UCSD-AML1 (cell line): ENCODE measurements at regions not wholly inside any gene's neighbourhood (a gene's known extent, or its start where the extent isn't known, plus 50 kb on each side); places are given as distances from the start of the nearest gene placed in this dataset.
"Not testable (repeated sequence)": the region's sequence is repeated elsewhere in the genome, so short reads cannot be mapped to it uniquely, and the experiment has no call there.

ENCODE experiments used
- DNase-seq: peaks from one replicate; lab custom pipeline; 2025; ENCODE audit not compliant: unreplicated experiment; lab: John Stamatoyannopoulos, UW

DNA sequence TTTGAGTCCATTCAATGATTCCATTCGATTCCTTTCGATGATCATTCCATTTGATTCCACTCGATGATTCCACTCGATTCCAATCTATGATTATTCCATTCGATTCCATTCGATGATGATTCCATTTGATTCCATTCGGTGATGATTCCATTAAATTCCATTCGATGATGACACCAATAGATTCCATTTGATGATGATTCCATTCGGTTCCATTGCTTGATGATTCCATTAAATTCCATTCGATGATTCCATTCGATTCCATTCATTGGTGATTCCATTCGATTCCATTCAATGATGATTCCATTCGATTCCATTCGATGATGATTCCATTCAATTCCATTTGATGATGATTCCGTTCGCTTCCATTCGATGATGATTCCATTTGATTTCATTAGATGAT lies 1104.1 kb downstream of the RPIA start:
- not testable (repeated sequence) for DNase-seq

DNA sequence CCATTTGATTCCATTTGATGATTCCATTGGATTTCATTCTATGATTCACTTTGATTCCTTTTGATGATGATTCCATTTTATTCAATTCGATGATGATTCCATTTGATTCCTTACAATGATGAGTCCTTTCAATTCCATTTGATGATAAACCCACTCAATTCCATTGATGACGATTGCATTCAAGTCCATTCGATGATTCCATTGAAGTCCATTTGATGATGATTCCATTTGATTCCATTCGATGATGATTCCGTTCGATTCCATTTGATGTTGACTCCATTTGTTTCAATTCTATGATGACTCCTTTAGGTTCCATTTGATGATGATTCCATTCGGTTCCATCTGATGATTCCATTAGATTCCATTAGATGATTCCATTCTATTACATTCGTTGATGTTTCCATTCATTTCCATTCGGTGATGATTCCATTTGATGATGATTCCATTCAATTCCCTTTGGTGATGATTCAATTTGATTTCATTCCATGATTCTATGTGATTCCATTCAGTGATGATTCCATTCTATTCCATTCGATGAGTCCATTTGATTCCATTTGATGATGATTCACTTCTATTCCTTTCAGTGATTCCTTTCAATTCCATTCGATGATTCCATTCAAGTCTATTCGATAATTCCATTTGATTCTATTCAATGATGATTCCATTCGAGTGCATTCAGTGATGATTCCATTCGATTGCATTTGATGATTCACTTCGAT lies 1106.0 kb downstream of the RPIA start:
- DNase-seq = no peak

DNA sequence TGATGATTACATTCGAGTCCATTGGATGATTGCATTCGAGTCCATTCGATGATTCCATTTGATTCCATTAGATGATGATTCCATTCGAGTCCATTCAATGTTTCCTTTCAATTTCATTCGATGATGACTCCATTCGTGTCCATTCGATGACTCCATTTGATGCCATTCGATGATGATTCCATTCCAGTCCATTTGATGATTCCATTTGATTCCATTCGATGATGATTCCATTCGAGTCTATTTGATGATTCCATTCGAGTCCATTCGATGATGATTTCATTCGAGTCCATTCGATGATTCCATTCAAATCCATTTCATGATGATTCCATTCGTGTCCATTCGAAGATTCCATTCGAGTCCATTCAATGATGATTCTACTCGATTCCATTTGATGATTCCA lies 1109.7 kb downstream of the RPIA start:
- not testable (repeated sequence) for DNase-seq

DNA sequence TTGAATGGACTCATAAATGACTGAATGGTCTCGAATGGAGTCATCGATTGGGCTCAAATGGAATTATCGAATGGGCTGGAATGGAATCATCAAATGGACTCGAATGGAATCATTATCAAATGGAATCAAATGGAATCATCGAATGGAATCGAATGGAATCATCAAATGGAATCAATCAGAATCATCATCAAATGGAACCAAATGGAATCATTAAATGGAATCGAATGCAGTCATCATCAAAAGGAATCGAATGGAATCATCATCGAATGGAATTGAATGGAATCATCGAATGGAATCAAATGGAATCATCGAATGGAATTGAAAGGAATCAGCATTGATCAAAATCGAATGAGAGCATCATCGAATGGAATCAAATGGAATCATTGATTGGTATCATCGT lies 1114.9 kb downstream of the RPIA start:
- not testable (repeated sequence) for DNase-seq

DNA sequence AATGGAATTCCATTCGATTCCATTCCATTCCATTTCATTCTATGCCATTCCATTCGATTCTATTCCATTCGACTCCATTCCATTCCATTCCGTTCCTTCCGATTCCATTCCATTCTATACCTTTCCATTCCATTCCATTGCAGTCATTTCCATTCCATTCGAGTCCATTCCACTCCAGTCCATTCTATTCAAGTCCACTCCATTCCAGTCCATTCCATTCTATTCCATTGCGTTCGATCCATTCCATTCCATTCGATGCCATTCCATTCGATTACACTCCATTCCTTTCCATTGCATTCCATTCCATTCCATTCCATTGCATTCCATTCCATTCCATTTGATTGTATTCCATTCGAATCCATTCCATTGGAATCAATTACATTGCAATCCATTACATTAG lies 1119.8 kb downstream of the RPIA start:
- no peak for DNase-seq

DNA sequence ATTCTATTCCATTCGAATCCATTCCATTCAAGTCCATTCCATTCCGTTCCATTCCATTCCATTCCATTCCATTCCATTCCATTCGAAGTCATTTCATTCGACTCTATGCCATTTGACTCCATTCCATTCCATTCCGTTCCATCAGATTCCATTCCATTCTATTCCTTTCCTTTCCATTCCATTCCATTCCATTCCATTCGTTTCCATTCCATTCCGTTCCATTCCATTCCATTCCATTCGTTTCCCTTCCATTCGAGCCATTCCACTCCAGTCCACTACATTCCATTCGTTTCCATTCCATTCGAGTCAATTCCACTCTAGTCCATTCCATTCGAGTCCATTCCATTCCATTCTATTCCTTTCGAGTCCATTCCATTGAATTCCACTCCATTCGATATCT lies 1120.4 kb downstream of the RPIA start:
- not testable (repeated sequence) for DNase-seq

DNA sequence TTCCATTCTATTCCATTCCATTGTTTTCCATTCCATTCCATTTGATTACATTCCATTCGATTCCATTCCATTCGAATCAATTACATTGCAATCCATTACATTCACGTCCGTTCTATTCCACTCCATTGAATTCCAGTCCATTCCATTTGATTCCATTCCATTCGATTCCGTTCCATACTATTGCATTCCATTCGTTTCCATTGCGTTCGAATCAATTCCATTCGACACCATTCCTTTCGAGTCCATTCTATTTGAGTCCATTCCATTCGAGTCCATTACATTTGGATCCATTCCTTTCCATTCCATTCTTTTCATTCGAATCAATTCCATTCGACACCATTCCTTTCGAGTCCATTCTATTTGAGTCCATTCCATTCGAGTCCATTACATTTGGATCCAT lies 1122.9 kb downstream of the RPIA start:
- DNase-seq = not testable (repeated sequence)

DNA sequence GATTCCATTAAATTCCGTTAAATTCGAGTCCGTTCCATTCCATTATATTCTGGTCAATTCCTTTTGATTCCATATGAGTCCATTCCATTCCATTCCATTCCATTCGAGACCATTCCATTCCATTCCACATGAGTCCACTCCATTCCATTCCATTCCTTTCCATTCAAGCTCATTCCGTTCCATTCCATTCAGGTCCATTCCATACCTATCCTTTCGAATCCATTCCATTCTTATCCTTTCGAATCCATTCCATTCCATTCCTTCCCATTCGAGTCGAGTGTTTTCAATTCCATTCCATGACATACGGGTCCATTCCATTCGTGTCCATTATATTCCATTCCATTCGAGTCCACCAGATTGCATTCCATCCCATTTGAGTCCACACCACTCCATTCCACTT lies 1127.4 kb downstream of the RPIA start:
- no peak for DNase-seq

DNA sequence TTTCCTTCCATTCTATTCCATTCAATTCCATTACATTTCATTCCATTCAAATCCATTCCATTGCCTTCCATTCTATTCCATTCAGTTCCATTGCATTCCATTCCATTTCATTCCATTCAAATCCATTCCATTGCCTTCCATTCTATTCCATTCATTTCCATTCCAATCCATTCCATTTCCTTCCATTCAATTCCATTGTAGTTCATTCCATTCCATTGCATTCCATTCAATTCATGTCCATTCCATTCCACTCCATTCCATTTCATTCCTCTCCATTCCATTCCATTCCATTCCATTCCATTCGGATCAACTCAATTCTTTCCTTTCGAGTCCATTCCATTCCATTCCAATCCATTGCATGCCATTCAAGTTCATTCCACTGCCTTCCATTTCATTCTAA lies 1128.3 kb downstream of the RPIA start:
- no peak for DNase-seq

DNA sequence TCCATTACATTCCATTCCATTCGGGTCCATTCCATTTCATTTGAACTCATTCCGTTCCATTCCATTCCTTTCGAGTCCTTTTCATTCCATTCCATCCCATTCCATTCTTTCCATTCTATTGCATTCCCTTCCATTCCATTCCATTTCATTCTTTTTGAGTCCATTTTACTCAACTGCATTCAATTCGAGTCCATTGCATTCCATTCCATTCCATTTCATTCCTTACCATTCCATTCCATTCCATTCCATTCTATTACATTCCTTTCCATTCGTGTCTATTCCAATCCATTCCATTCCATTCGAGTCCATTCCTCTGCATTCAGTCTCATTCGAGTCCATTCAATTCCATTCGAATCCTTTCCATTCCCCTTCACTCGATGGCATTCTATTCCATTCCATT lies 1128.8 kb downstream of the RPIA start:
- DNase-seq = no peak

DNA sequence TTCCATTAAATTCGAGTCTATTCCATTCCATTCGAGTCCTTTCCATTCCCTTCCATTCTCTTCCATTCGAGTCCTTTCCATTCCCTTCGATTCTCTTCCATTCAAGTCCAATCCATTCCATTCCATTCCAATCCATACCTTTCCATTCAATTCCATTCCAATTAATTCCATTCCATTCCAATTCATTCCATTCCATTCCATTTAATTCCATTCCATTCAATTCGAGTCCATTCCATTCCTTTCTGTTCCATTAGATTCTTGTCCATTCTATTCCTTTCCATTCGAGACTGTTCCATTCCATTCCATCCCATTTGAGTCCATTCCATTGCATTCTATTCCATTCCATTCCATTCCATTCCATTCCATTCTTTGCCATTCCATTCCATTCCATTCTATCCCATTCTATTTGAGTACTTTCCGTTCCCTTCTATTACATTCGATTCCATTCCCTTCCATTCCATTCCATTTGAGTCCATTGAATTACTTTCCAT lies 1130.0 kb downstream of the RPIA start:
- DNase-seq = no peak

DNA sequence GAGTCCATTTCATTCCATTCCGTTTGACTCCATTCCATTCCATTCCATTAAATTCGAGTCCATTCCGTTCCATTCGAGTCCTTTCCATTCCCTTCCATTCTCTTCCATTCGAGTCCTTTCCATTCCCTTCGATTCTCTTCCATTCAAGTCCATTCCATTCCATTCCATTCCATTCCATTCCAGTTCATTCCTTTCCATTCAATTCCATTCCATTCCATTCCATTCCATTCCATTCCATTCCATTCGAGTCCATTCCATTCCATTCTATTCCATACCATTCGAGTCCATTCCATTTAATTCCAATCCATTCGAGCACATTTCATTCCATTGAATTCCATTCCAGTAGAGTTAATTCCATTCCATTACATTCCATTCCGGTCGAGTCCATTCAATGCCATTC lies 1130.9 kb downstream of the RPIA start:
- not testable (repeated sequence) for DNase-seq

DNA sequence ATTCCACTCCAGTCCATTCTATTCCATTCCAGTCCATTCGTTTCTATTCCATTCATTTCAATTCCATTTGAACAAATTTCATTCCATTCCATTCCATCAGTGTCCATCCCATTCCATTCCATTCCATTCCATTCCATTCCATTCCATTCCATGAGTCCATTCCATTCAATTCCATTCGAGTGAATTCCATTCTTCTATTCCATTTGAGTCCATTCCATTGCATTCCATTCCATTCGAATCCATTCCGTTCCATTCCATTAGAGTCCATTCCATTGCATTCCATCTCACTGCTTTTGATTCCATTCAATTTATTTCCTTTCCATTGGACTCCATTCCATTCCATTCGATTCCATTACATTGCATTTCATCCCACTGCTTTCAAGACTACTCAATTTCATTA lies 1132.1 kb downstream of the RPIA start:
- DNase-seq = no peak

DNA sequence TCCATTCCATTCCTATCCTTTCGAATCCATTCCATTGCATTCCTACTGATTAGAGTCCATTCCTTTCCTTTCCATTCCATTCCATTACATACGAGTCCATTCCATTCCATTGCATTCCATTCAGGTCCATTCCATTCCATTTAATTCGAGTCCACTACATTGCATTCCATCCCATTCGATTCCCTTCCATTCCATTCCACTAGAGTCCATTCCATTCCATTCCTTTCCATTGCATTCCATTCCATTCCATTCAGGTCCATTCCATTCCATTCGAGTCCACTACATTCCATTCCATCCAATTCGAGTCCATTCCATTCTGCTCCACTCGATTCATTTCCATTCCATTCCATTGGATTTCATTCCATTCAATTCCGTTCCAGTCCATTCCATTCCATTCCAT lies 1133.6 kb downstream of the RPIA start:
- DNase-seq = no peak

DNA sequence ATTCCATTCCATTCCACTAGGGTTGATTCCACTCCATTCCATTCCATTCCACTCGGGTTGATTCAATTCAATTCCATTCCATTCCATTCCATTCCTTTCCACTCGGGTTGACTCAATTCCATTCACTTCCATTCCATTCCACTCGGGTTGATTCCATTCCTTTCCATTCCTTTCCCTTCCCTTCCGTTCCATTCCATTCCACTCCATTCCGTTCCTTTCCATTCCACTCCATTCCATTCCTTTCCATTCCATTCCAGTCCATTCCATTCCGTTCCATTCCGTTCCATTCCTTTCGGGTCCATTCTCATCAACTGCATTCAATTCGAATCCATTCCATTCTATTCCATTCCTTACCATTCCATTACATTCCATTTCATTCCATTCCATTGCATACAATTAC lies 1135.3 kb downstream of the RPIA start:
- not testable (repeated sequence) for DNase-seq

DNA sequence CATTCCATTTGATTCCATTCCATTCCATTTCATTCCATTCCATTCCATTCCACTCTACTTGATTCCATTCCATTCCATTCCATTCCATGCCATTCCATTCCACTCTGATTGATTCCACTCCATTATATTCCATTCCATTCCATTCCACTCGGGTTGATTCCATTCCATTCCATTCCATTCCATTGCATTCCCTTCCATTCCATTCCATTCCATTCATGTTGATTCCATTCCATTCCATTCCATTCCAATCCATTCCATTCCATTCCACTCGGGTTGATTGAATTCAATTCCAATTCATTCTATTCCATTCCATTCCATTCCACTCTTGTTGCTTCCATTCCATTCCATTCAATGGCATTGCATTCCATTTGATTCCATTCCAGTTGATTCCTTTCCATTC lies 1136.4 kb downstream of the RPIA start:
- not testable (repeated sequence) for DNase-seq

DNA sequence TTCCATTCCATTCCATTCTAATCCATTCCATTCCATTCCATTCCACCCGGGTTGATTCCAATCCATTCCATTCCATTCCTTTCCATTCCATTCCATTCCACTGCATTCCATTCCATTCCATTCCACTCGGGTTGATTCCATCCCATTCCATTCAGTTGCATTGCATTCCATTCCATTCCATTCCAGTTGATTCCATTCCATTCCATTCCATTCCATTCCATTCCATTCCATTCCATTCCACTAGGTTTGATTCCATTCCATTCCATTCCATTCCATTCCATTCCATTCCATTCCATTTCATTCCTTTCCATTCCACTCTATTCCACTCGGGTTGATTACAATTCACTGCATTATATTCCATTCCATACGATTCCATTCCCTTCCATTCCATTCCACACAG lies 1136.9 kb downstream of the RPIA start:
- not testable (repeated sequence) for DNase-seq

DNA sequence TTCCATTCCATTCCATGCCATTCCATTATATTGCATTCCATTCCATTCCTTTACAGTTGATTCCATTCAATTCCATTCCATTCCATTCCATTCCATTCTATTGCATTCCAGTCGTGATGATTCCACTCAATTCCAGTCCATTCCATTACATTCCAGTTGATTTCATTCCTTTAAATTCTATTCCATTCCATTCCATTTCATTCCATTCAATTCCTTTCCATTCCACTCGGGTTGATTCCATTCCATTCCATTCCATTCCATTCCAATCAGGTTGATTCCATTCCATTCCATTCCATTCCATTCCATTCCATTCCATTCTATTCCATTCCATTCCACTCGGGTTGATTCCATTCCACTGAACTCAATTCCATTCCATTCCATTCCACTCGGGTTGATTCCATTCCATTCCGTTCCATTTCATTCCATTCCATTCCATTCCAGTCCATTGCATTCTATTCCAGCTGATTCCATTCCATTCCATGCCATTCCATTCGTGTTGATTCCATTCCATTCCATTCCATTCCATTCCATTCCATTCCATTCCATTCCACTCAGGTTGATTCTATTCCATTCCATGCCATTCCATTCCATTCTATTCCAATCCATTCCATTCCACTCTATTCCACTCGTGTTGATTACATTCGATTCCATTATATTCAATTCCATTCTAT lies 1137.6 kb downstream of the RPIA start:
- DNase-seq = not testable (repeated sequence)

DNA sequence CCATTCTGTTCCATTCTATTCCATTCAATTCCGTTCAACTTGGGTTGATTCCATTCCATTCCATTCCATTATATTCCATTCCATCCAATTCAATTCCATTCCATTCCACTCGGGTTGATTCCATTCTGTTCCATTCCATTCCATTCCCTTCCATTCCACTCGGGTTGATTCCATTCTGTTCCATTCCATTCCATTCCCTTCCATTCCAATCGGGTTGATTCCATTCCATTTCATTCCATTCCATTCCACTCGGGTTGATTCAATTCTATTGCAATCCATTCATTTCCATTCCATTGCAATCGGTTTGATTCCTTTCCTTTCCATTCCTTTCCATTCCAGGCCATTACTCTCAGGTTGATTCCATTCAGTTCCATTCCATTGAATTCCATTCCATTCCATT lies 1138.4 kb downstream of the RPIA start:
- DNase-seq = no peak

DNA sequence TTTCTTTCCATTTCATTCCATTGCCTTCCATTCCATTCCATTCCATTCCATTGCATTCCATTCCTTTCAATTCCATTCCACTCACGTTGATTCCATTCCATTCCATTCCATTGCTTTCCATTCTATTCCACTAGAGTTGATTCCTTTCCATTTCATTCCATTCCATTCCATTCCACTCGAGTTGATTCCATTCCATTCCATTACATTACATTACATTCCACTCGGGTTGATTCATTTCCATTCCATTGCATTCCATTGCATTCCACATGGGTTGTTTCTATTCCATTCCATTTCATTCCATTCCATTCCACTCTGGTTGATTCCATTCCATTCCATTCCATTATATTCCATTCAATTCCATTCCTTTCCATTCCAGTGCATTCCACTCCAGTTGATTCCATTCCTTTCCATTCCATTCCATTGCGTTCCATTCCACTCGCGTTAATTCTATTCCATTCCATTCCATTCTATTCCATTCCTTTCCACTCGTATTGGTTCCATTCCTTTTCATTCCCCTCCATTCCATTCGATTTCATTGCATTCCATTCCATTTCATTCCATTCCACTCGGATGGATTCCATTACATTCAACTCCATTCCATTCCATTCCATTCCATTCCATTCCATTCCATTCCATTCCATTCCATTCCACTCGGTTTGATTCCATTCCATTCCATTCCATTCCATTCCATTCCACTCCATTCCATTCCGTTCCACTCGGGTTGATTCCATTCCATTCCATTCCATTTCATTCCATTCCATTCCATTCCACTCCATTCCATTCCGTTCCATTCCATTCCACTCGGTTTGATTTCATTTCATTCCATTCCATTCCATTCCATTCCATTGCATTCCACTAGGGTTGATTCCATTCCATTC lies 1139.1 kb downstream of the RPIA start:
- DNase-seq = not testable (repeated sequence)

DNA sequence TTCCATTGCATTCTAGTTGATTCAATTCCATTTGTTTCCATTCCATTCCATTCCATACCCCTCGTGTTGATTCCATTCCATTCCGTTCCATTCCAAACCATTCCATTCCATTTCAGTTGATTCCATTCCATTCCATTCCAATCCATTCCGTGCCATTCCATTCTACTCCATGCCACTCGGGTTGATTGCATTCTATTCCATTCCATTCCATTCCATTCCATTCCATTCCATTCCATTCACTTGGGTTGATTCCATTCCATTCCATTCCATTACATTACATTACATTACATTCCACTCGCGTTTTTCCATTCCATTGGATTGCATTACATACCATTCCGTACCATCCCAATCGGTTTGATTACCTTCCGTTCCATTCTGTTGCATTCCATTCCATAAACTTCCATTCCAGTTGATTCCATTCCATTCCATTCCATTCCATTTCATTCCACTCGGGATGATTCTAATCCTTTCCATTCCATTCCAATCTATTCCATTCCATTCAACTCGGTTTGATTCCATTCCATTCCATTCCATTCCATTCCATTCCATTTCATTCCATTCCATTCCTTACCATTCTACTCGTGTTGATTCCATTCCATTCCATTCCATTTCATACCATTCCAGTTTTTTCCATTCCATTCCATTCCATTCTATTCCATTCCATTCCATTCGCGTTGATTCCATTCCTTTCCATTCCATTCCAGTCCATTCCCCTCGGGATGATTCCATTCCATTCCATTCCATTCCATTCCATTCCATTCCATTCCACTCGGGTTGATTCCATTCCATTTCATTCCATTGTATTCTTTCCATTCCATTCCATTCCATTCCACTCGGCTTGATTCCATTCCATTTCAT lies 1140.4 kb downstream of the RPIA start:
- DNase-seq = no peak
